GM19240 (cell line): ENCODE measurements at regions not wholly inside any gene's neighbourhood (a gene's known extent, or its start where the extent isn't known, plus 50 kb on each side); places are given as distances from the start of the nearest gene placed in this dataset.

ENCODE experiments used
- DNase-seq: peaks from one replicate; pipeline ENCODE4 v3.0.0; 2011; ENCODE audit warnings: low spot score; ENCODE audit not compliant: insufficient read length

- no peak for DNase-seq
These were observed 58.3 kb upstream of the NEBL start for GRCh38 chr10:20955355-20955893.

- DNase-seq: no peak
These were observed 57.4 kb upstream of the NEBL start for GRCh38 chr10:20954519-20954918.

GRCh38 chr10:20953120-20953519, 56.0 kb upstream of the NEBL start:
- DNase-seq: no peak

- DNase-seq: no peak
These were observed 52.9 kb upstream of the NEBL start for GRCh38 chr10:20949967-20950366.

- no peak for DNase-seq
These were observed 51.7 kb upstream of the NEBL start for GRCh38 chr10:20948686-20949327.
